HEK293T (cell line): ENCODE measurements at regions not wholly inside any gene's neighbourhood (a gene's known extent, or its start where the extent isn't known, plus 50 kb on each side); places are given as distances from the start of the nearest gene placed in this dataset.

Experiments used
- CTCF ChIA-PET: fragments of 350-600 bp; formaldehyde crosslinking; extraction: SDS; loops from one replicate; lab custom pipeline; 2021; ENCODE audit warnings: antibody characterized with exemption, inconsistent platforms; lab: Yijun Ruan, JAX
- POLR2A ChIA-PET: fragments of 350-600 bp; formaldehyde crosslinking; extraction: SDS; loops from one replicate; lab custom pipeline; 2020; ENCODE audit warnings: antibody characterized with exemption, inconsistent platforms; lab: Yijun Ruan, JAX
- DNase-seq: peaks from one replicate; pipeline ENCODE4 v3.0.0; 2012; ENCODE audit warnings: mixed read lengths; ENCODE audit errors: extremely low spot score
- ARNT ChIP-seq: fragments of 450-650 bp; IDR thresholded peaks from 2 replicates; pipeline ENCODE4 v1.6.1; 2017; ENCODE audit warnings: mild to moderate bottlenecking
- BHLHE40 ChIP-seq: fragments of 450-650 bp; IDR thresholded peaks from 2 replicates; pipeline ENCODE4 v1.6.1; 2016; ENCODE audit warnings: mild to moderate bottlenecking, moderate library complexity, borderline replicate concordance
- CTBP1 ChIP-seq: fragments of 450-650 bp; IDR thresholded peaks from 2 replicates; pipeline ENCODE4 v1.6.1; 2016; ENCODE audit warnings: borderline replicate concordance
- ELF4 ChIP-seq: fragments of 450-650 bp; IDR thresholded peaks from 2 replicates; pipeline ENCODE4 v1.6.1; 2017; ENCODE audit warnings: antibody characterized with exemption
- FOXA1 ChIP-seq: fragments of 450-650 bp; IDR thresholded peaks from 2 replicates; pipeline ENCODE4 v1.6.1; 2016; ENCODE audit warnings: mild to moderate bottlenecking
- FOXK2 ChIP-seq: fragments of 450-650 bp; IDR thresholded peaks from 2 replicates; pipeline ENCODE4 v1.6.1; 2016; ENCODE audit warnings: mild to moderate bottlenecking
- FOXM1 ChIP-seq: fragments of 450-650 bp; IDR thresholded peaks from 2 replicates; pipeline ENCODE4 v1.6.1; 2017; ENCODE audit warnings: mild to moderate bottlenecking, borderline replicate concordance
- HDGF ChIP-seq: fragments of 450-650 bp; IDR thresholded peaks from 2 replicates; pipeline ENCODE4 v1.6.1; 2017; ENCODE audit warnings: antibody characterized with exemption, borderline replicate concordance
- L3MBTL2 ChIP-seq: fragments of 450-650 bp; conservative IDR thresholded peaks from 2 replicates; pipeline ENCODE4 v1.6.1; 2016; ENCODE audit warnings: mild to moderate bottlenecking
- LEF1 ChIP-seq: fragments of 450-650 bp; IDR thresholded peaks from 2 replicates; pipeline ENCODE4 v1.6.1; 2017; ENCODE audit warnings: mild to moderate bottlenecking, borderline replicate concordance
- NFRKB ChIP-seq: fragments of 450-650 bp; IDR thresholded peaks from 2 replicates; pipeline ENCODE4 v1.6.1; 2016; ENCODE audit warnings: mild to moderate bottlenecking, moderate library complexity
- SP1 ChIP-seq: fragments of 450-650 bp; IDR thresholded peaks from 2 replicates; pipeline ENCODE4 v1.6.1; 2017
- SUZ12 ChIP-seq: fragments of 450-650 bp; IDR thresholded peaks from 2 replicates; pipeline ENCODE4 v1.6.1; 2016; ENCODE audit warnings: mild to moderate bottlenecking
- TARDBP ChIP-seq: fragments of 450-650 bp; IDR thresholded peaks from 2 replicates; pipeline ENCODE4 v1.6.1; 2016
- ZNF384 ChIP-seq: fragments of 450-650 bp; IDR thresholded peaks from 2 replicates; pipeline ENCODE4 v1.6.1; 2016
- TF ChIP-seq, protein P1 (sequence below): fragments of 450-650 bp; IDR thresholded peaks from 2 replicates; pipeline ENCODE4 v1.6.1; 2016

DNA sequence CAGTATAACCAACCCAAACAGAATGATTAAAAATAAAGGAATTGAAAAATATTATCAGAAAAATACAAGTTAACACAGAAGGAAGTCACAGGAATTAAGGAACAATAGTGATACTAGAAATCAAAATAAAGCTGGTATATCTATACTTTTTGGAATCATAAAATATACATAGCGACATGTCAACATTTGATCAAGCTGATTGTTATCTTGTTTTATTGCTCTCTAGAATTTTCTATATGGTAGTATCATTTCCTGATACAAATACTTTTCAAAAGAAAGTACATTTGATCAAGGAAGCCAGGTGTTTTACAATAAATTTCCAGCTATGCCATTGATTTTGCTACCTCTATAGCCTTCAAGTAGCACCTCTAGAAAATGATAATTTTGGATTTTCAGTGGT lies 489.5 kb upstream of the PKN2 start:
- DNase-seq = no peak
- CTCF ChIA-PET = interaction anchor here (0.8 kb wide), 1 partner anchor 14 kb away, joined by 7 read pairs; no protein-coding TSS in a partner anchor
- POLR2A ChIA-PET = no interaction called here
- TF ChIP-seq LEF1 (no peak), ARNT (no peak), ELF4 (no peak), NFRKB (no peak), FOXA1 (no peak), TARDBP (no peak), SUZ12 (no peak), FOXK2 (no peak), SP1 (no peak), L3MBTL2 (no peak), BHLHE40 (no peak), ZNF384 (no peak), HDGF (no peak), CTBP1 (no peak), FOXM1 (no peak)
- TF ChIP-seq, protein P1, sequence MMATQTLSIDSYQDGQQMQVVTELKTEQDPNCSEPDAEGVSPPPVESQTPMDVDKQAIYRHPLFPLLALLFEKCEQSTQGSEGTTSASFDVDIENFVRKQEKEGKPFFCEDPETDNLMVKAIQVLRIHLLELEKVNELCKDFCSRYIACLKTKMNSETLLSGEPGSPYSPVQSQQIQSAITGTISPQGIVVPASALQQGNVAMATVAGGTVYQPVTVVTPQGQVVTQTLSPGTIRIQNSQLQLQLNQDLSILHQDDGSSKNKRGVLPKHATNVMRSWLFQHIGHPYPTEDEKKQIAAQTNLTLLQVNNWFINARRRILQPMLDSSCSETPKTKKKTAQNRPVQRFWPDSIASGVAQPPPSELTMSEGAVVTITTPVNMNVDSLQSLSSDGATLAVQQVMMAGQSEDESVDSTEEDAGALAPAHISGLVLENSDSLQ = no peak

DNA sequence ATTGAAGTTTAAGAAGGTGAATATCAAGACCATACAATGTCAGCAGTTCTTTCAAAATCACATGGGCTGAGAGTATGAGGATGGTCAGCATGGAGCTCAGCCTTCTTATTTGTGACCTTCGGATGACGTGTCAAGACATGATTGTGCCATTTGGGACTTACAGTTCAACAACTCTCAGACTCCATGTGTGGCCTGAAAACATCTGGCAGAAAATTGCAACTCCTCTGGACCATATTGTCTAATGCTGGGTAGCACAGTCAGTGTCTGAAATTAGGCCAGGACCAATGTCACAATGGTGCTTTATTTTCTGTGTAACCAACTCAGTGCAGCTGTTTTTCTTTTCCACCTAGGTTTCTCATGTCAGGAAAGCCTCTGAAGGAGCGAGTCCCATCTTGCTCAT lies 483.5 kb upstream of the PKN2 start:
- ChIA-PET CTCF (interaction anchor here (0.6 kb wide), 1 partner anchor 50 kb away, joined by 3 read pairs; no protein-coding TSS in a partner anchor), POLR2A (no interaction called here)
- TF ChIP-seq ELF4 = no peak
- DNase-seq = no peak

DNA sequence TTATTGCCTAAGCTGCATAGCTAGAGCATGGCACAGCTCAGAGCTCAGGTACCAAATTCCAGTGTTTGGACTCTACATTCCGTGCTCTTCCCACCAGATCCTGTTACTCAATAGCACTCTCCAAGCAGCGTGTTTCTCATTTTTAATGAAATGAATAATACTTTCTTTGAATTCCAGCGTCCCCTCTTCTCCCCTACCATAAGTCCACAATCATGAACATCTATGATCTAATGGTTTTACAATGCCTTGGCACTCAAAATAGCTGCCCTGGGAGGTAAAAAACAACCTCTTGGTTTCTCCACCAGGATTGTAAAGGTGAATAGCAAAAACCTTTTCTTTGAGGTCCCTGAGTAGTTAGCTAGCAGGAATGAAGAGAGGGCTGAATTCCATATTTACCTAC lies 480.0 kb upstream of the PKN2 start:
- ChIA-PET CTCF (no interaction called here), POLR2A (no interaction called here)
- DNase-seq = no peak
- no peak for TF ChIP-seq ARNT
- no peak for TF ChIP-seq NFRKB

DNA sequence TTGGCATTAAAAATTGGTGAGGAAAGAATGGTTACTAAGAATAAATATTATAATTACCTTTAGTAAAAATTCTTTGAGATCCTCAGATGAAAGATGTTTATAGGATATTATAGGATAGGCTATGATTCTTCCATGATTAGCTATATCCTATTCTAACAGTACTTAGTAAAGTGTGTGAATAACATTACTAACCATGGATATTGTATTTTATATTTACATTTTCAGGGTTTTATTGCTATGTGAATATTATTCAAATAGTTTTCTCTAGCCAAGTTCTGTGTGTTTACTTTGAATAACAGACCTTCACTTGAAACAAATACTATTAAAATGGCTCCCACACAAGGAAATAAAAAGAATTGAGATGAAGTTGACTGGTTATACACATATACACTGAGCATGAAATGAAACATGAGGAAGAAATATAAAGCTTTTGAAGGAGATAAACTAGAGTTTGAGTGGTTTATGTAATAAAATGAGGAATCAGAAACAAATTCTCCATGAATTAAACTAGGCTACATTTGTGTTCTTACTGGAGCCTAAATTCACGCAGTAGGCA lies 479.4 kb upstream of the PKN2 start:
- TF ChIP-seq ELF4 = no peak
- no peak for DNase-seq
- CTCF ChIA-PET = no interaction called here
- POLR2A ChIA-PET = no interaction called here

DNA sequence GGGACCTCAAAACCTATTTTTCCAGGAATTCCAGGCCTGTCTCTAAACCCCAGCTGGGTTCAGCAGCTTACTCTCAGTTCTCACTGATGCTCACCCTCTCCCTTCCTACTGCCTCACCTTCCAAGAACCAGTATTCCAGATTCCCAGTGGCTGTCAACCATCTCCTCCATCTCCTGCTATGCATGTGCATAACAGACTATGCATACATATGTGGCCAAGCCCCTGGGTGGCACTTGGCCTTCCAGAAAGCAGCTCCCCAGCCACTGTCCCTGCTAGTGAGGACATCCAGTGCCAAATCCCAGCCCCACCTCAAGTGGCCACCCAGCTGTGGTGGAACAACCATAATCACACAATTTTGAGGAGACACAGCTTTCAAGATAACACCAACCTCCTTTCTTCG lies 475.7 kb upstream of the PKN2 start:
- ChIA-PET POLR2A (no interaction called here), CTCF (interaction anchor here (0.6 kb wide), 1 partner anchor 19 kb away, joined by 4 read pairs; no protein-coding TSS in a partner anchor)
- TF ChIP-seq HDGF (no peak), FOXA1 (no peak), LEF1 (no peak), ZNF384 (no peak), SUZ12 (no peak), NFRKB (no peak), ELF4 (no peak), TARDBP (no peak), ARNT (no peak), FOXK2 (no peak), FOXM1 (no peak), CTBP1 (no peak), SP1 (no peak), L3MBTL2 (no peak)
- TF ChIP-seq, protein P1 = no peak
- DNase-seq = no peak

DNA sequence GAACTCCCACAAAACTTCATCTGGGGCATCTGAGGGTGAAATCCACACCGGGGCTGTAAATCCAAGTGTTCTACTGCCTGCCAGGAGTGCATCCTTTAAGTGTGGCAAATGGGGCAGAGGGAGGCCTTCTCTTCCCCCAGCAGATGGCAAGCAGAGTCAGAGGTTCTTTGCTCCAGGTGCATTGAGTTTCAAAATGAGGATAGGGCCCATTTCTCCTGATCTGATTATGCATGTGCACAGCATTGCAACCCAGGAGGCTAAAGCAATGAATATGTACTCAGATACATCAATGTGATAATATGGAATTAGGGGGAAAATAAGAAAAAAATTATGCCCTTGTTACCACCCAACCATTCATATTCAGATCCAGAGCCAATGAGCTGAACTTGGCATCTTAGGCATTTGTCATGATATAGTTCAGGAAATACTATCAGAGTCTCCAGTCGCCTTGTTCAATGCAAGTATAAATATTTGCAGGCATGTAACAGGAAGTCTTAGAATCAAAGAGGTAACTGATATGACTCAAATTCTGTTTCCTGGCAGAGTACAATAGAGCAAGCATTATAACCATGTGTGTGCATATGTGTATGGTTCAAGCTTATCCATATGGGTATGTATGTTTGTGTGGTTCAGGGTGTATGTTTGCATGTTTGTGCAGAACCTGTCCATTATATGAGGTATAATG lies 473.8 kb upstream of the PKN2 start:
- DNase-seq = no peak
- no peak for TF ChIP-seq ZNF384
- no peak for TF ChIP-seq SUZ12
- TF ChIP-seq TARDBP = no peak
- no peak for TF ChIP-seq FOXM1
- no peak for TF ChIP-seq CTBP1
- no peak for TF ChIP-seq HDGF
- no peak for TF ChIP-seq BHLHE40
- no peak for TF ChIP-seq FOXK2
- no peak for TF ChIP-seq LEF1
- TF ChIP-seq ELF4 = no peak
- TF ChIP-seq NFRKB = no peak
- no peak for TF ChIP-seq FOXA1
- no peak for TF ChIP-seq L3MBTL2
- no peak for TF ChIP-seq SP1
- ChIA-PET POLR2A (no interaction called here), CTCF (no interaction called here)

DNA sequence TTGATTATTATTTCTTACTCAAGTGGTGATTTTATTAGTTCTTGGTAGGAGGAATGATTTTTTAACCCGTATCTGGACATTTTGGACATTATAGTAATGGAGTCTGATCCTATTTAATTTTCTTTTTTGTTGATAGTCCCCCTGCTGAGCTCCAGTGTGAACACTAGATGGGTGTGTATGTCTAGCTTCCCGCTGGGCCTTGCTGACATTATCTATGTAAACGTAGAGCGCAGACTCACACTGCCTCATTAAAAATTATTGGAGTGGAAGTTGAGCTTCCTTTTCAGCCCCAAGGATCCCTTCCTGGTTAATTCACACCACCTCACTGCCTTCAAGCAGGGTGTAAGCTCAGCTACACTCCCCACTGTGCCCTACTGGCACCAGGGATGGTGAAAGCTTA lies 467.6 kb upstream of the PKN2 start:
- DNase-seq = peak; percentile 26
- TF ChIP-seq FOXM1 (no peak), ARNT (no peak), NFRKB (no peak), TARDBP (no peak), ZNF384 (no peak), SUZ12 (no peak), HDGF (no peak), L3MBTL2 (no peak), BHLHE40 (no peak), LEF1 (no peak)
- TF ChIP-seq, protein P1 = no peak
- CTCF ChIA-PET = interaction anchor here (0.6 to 1.3 kb wide), 2 partner anchors 12 to 917 kb away, joined by 3 to 5 read pairs; no protein-coding TSS in a partner anchor
- POLR2A ChIA-PET = no interaction called here
